Bronchial epithelial cell (primary cell): ENCODE measurements at regions not wholly inside any gene's neighbourhood (a gene's known extent, or its start where the extent isn't known, plus 50 kb on each side); places are given as distances from the start of the nearest gene placed in this dataset.
A peak's percentile ranks its signal among the peaks of the same experiment; 100 is the strongest.

Source experiments
- DNase-seq: peaks from one replicate; pipeline ENCODE4 v3.0.0-alpha.2; 2010; ENCODE audit warnings: low read depth
- FAIRE-seq: peaks from 2 replicates; lab custom pipeline; 2011; peaks lifted over from hg19 to GRCh38; lab: Jason Lieb, UNC
- H3K27me3 ChIP-seq: 2 replicates; pipeline ENCODE4 v1.5.1; 2011; ENCODE audit warnings: low read length; ENCODE audit not compliant: control insufficient read depth, insufficient read depth
- H3K36me3 ChIP-seq: 2 replicates; pipeline ENCODE4 v1.5.1; 2011; ENCODE audit warnings: low read length; ENCODE audit not compliant: control insufficient read depth, insufficient read depth
- H3K4me3 ChIP-seq: 2 replicates; pipeline ENCODE4 v1.5.1; 2011; ENCODE audit warnings: mild to moderate bottlenecking, low read depth, low read length, control low read depth
- CTCF ChIP-seq: IDR thresholded peaks from 2 replicates; pipeline ENCODE4 v1.5.1; 2011; ENCODE audit warnings: mild to moderate bottlenecking, moderate library complexity, low read length, control low read depth, inconsistent platforms; ENCODE audit not compliant: insufficient read depth, severe bottlenecking

GRCh38 chr7:12741951-12742575 is 54.6 kb downstream of the ARL4A start:
- TF ChIP-seq CTCF: no peak
- H3K36me3 ChIP-seq: no peaks in the 10 kb centered on the region
- no peak overlapping the region for H3K4me3 ChIP-seq
- H3K27me3 ChIP-seq: no peaks in the 10 kb centered on the region
- no peak for FAIRE-seq
- DNase-seq: peak; percentile 85

GRCh38 chr7:12746211-12746610 is 58.8 kb downstream of the ARL4A start:
- no peak for FAIRE-seq
- Histone ChIP-seq H3K27me3 (no peaks in the 10 kb centered on the region), H3K36me3 (no peaks in the 10 kb centered on the region), H3K4me3 (no peak overlapping the region)
- TF ChIP-seq CTCF: no peak
- DNase-seq: peak; percentile 27

- TF ChIP-seq CTCF: no peak
- FAIRE-seq: no peak
- Histone ChIP-seq H3K4me3 (no peak overlapping the region), H3K27me3 (no peaks in the 10 kb centered on the region), H3K36me3 (no peaks in the 10 kb centered on the region)
- DNase-seq: peak; percentile 80
Measured at GRCh38 chr7:12747687-12748306, 60.4 kb downstream of the ARL4A start.

GRCh38 chr7:12749069-12749468 is 61.6 kb downstream of the ARL4A start:
- DNase-seq (no peak), FAIRE-seq (no peak)
- Histone ChIP-seq H3K4me3 (no peak overlapping the region), H3K36me3 (no peaks in the 10 kb centered on the region), H3K27me3 (no peaks in the 10 kb centered on the region)
- TF ChIP-seq CTCF: no peak

GRCh38 chr7:12749746-12750145 is 62.3 kb downstream of the ARL4A start:
- Histone ChIP-seq H3K4me3 (no peak overlapping the region), H3K27me3 (no peaks in the 10 kb centered on the region), H3K36me3 (no peaks in the 10 kb centered on the region)
- FAIRE-seq (no peak), DNase-seq (no peak)
- TF ChIP-seq CTCF: no peak
